ENCODE measurements at regions not wholly inside any gene's neighbourhood (a gene's known extent, or its start where the extent isn't known, plus 50 kb on each side); places are given as distances from the start of the nearest gene placed in this dataset.

GRCh38 chr16:87549627-87550494, 52.4 kb upstream of the JPH3 start:
- Histone ChIP-seq H3K27me3 (ENCODE audit: control insufficient read depth, insufficient read depth, low read length) (no peaks in the 10 kb centered on the region), H3K27ac (ENCODE audit: low read depth in 2 of 2, low read length in 2 of 2) (no peak overlapping the region), H3K9me3 (ENCODE audit: control insufficient read depth in 2 of 3, insufficient read depth in 1 of 3, low read length in 3 of 3) (peaks cover 0 to 4% (median 0%) of the 10 kb centered on the region in 3 donors), H3K4me1 (ENCODE audit: control insufficient read depth in 2 of 3, insufficient read depth in 2 of 3, low read depth in 1 of 3, low read length in 3 of 3) (peaks cover 0 to 7% (median 0%) of the 10 kb centered on the region in 3 donors), H3K36me3 (ENCODE audit: control insufficient read depth in 2 of 3, insufficient read depth in 3 of 3, low read length in 3 of 3) (no peaks in the 10 kb centered on the region), H3K9ac (ENCODE audit: low read length in 3 of 3) (no peak overlapping the region), H3K4me3 (ENCODE audit: low read length in 3 of 3) (peak overlapping the region in 1 of 3 donors; percentile 23)
- DNase-seq (no peak), FAIRE-seq (no peak)
- intact Hi-C loops (cut with DNase I), result no loop called here
- TF ChIP-seq CTCF (IDR thresholded peaks at IDR 0.05; ENCODE audit: borderline replicate concordance, extremely low read depth, insufficient read depth), result no peak

GRCh38 chr16:87548046-87548445, 54.3 kb upstream of the JPH3 start:
- no peak for FAIRE-seq
- H3K27ac ChIP-seq (ENCODE audit: low read depth in 2 of 2, low read length in 2 of 2), result no peak overlapping the region
- no peaks in the 10 kb centered on the region for H3K27me3 ChIP-seq (ENCODE audit: control insufficient read depth, insufficient read depth, low read length)
- H3K4me1 ChIP-seq (ENCODE audit: control insufficient read depth in 2 of 3, insufficient read depth in 2 of 3, low read depth in 1 of 3, low read length in 3 of 3), result peaks cover 0 to 12% (median 0%) of the 10 kb centered on the region in 3 donors
- no peak overlapping the region for H3K9ac ChIP-seq (ENCODE audit: low read length in 3 of 3)
- H3K9me3 ChIP-seq (ENCODE audit: control insufficient read depth in 2 of 3, insufficient read depth in 1 of 3, low read length in 3 of 3), result peaks cover 0 to 4% (median 0%) of the 10 kb centered on the region in 3 donors
- no peaks in the 10 kb centered on the region for H3K36me3 ChIP-seq (ENCODE audit: control insufficient read depth in 2 of 3, insufficient read depth in 3 of 3, low read length in 3 of 3)
- H3K4me3 ChIP-seq (ENCODE audit: low read length in 3 of 3), result no peak overlapping the region
- no peak for DNase-seq
- TF ChIP-seq CTCF (IDR thresholded peaks at IDR 0.05; ENCODE audit: borderline replicate concordance, extremely low read depth, insufficient read depth), result no peak
- intact Hi-C loops (cut with DNase I), result no loop called here

- Histone ChIP-seq H3K27ac (ENCODE audit: low read depth in 2 of 2, low read length in 2 of 2) (no peak overlapping the region), H3K4me3 (ENCODE audit: low read length in 3 of 3) (no peak overlapping the region), H3K4me1 (ENCODE audit: control insufficient read depth in 2 of 3, insufficient read depth in 2 of 3, low read depth in 1 of 3, low read length in 3 of 3) (peaks cover 0 to 5% (median 5%) of the 10 kb centered on the region in 3 donors), H3K9me3 (ENCODE audit: control insufficient read depth in 2 of 3, insufficient read depth in 1 of 3, low read length in 3 of 3) (peaks cover 0 to 4% (median 0%) of the 10 kb centered on the region in 3 donors), H3K9ac (ENCODE audit: low read length in 3 of 3) (no peak overlapping the region), H3K36me3 (ENCODE audit: control insufficient read depth in 2 of 3, insufficient read depth in 3 of 3, low read length in 3 of 3) (no peaks in the 10 kb centered on the region), H3K27me3 (ENCODE audit: control insufficient read depth, insufficient read depth, low read length) (no peaks in the 10 kb centered on the region)
- no peak for FAIRE-seq
- peak in 1 of 5 donors; percentile 57 for DNase-seq
- TF ChIP-seq CTCF (IDR thresholded peaks at IDR 0.05; ENCODE audit: borderline replicate concordance, extremely low read depth, insufficient read depth), result no peak
- intact Hi-C loops (cut with DNase I), result no loop called here
These were observed 50.8 kb upstream of the ZCCHC14 start for GRCh38 chr16:87543436-87544191.
